Upper lobe of left lung (tissue), 6 donors: ENCODE measurements at regions not wholly inside any gene's neighbourhood (a gene's known extent, or its start where the extent isn't known, plus 50 kb on each side); places are given as distances from the start of the nearest gene placed in this dataset.

Source experiments
- ATAC-seq, 2 donors: fragments of 200-7000 bp; cut with Tn5 transposase; one replicate each; pipeline ENCODE4 v1.9.1; 2022; ENCODE audit warnings: mild to moderate bottlenecking in 2 of 2, moderate library complexity in 2 of 2; ENCODE audit not compliant: low FRiP score in 2 of 2
- DNase-seq, 2 donors: peaks; one replicate each; pipeline ENCODE4 v3.0.0-alpha.2; 2019 to 2020
- H3K27ac ChIP-seq, 4 donors: fragments of 200-600 bp; sonication (generic); one replicate each; pipeline ENCODE4 v1.5.1; 2016 to 2019
- H3K27me3 ChIP-seq, 4 donors: fragments of 200-600 bp; sonication (generic); one replicate each; pipeline ENCODE4 v1.5.1; 2017 to 2019
- H3K36me3 ChIP-seq, 4 donors: fragments of 200-600 bp; sonication (generic); one replicate each; pipeline ENCODE4 v1.5.1; 2016 to 2019
- H3K4me1 ChIP-seq, 4 donors: fragments of 200-600 bp; sonication (generic); one replicate each; pipeline ENCODE4 v1.5.1; 2018 to 2019
- H3K4me3 ChIP-seq, 4 donors: fragments of 200-600 bp; sonication (generic); one replicate each; pipeline ENCODE4 v1.5.1; 2017 to 2019; ENCODE audit warnings: mild to moderate bottlenecking in 2 of 4, moderate library complexity in 1 of 4
- H3K9me3 ChIP-seq, 4 donors: fragments of 200-600 bp; sonication (generic); one replicate each; pipeline ENCODE4 v1.5.1; 2018 to 2019
- EP300 ChIP-seq, 4 donors: sonication (generic); formaldehyde crosslinking; IDR thresholded peaks; one replicate each; pipeline ENCODE4 v1.5.1; 2017; ENCODE audit warnings: antibody characterized with exemption in 4 of 4, control low read depth in 2 of 4
- POLR2A ChIP-seq, 4 donors: fragments of 450-650 bp; IDR thresholded peaks; one replicate each; pipeline ENCODE4 v1.5.1; 2016 to 2017; ENCODE audit warnings: antibody characterized with exemption in 4 of 4, mild to moderate bottlenecking in 2 of 4
- POLR2AphosphoS5 ChIP-seq, 2 donors: sonication (generic); formaldehyde crosslinking; IDR thresholded peaks; one replicate each; pipeline ENCODE4 v1.5.1; 2017; ENCODE audit warnings: antibody characterized with exemption in 2 of 2
- WGBS, 2 donors: methylation state at CpG; one replicate each; pipeline ENCODE4 v1.1.5; 2017 to 2018; 5-methylcytosine and 5-hydroxymethylcytosine counted together
- TF ChIP-seq, protein P1 (sequence below), 6 experiments: fragments of 450-650 bp in 4 of 6; fragments of 200-600 bp in 2 of 6; sonication (generic) in 2 of 6; IDR thresholded peaks; one replicate each; pipeline ENCODE4 v1.5.1; 2016 to 2019; ENCODE audit warnings: antibody characterized with exemption in 6 of 6
- donor health status: DM: no; HTN: no; CAD: no; lungs with moderate emphysema.
- donor health status: DM: no; HTN: yes; CAD: no; lungs with severe emphysema.

DNA sequence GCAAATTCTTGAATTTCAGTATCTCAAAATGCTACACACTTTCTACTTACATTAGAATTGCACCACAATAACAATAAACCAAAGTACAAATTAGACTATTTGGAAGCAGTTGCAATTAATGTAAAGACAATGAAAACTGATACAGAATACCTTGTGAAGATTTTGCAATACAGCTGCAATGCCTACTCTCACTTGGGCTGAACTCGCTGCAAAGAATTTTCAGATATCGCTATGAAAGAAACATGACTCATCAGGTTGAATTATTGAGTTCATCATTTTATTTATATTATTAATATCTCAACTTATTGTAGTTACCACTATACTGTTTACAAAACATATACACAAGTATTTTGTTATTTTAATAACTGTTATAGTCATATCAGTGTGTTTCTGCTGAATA is 108.0 kb upstream of the TMTC2 start:
- ATAC-seq (no peak), DNase-seq (no peak)
- no peaks in the 10 kb centered on the region for H3K4me1 ChIP-seq
- H3K36me3 ChIP-seq = no peaks in the 10 kb centered on the region
- no peak overlapping the region for H3K27ac ChIP-seq
- no peak overlapping the region for H3K4me3 ChIP-seq
- 93 to 94% methylated on average over 2 of the region's 2 CpGs for WGBS, 2 donors
- TF ChIP-seq POLR2A (IDR thresholded peaks at IDR 0.05) (no peak), EP300 (IDR thresholded peaks at IDR 0.05) (no peak), POLR2AphosphoS5 (IDR thresholded peaks at IDR 0.05) (no peak)
- H3K27me3 ChIP-seq = no peaks in the 10 kb centered on the region
- no peaks in the 10 kb centered on the region for H3K9me3 ChIP-seq

DNA sequence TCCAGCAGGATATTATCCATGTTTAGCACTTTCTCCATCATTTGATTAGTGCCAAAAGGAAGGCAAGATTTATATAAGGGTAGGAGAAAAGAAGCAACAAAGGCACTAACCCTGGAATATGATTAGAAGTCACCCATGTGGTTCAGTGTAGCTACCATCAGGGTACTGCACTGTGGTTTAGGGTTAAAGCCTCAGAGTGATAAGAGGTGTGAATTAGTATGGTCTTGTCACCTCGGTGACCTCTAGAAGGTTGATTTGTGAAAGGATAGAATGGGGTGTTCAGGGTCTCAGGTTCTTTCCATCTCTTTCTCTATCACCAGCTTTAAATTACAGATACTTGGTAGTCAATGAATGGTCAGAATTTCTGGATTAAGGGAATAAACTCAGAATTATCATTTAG is 103.0 kb upstream of the TMTC2 start:
- H3K9me3 ChIP-seq = peaks cover 0 to 10% (median 2%) of the 10 kb centered on the region in 4 donors
- no peaks in the 10 kb centered on the region for H3K36me3 ChIP-seq
- no peak for TF ChIP-seq POLR2A (IDR thresholded peaks at IDR 0.05)
- no peak for TF ChIP-seq EP300 (IDR thresholded peaks at IDR 0.05)
- no peak for TF ChIP-seq POLR2AphosphoS5 (IDR thresholded peaks at IDR 0.05)
- TF ChIP-seq, protein P1, sequence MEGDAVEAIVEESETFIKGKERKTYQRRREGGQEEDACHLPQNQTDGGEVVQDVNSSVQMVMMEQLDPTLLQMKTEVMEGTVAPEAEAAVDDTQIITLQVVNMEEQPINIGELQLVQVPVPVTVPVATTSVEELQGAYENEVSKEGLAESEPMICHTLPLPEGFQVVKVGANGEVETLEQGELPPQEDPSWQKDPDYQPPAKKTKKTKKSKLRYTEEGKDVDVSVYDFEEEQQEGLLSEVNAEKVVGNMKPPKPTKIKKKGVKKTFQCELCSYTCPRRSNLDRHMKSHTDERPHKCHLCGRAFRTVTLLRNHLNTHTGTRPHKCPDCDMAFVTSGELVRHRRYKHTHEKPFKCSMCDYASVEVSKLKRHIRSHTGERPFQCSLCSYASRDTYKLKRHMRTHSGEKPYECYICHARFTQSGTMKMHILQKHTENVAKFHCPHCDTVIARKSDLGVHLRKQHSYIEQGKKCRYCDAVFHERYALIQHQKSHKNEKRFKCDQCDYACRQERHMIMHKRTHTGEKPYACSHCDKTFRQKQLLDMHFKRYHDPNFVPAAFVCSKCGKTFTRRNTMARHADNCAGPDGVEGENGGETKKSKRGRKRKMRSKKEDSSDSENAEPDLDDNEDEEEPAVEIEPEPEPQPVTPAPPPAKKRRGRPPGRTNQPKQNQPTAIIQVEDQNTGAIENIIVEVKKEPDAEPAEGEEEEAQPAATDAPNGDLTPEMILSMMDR (IDR thresholded peaks at IDR 0.05) = no peak
- no peaks in the 10 kb centered on the region for H3K4me1 ChIP-seq
- H3K27ac ChIP-seq = no peak overlapping the region
- no peak for DNase-seq
- no peak for ATAC-seq
- 46 to 61% methylated on average over 1 of the region's 1 CpG for WGBS, 2 donors
- H3K4me3 ChIP-seq = no peak overlapping the region
- H3K27me3 ChIP-seq = no peaks in the 10 kb centered on the region

DNA sequence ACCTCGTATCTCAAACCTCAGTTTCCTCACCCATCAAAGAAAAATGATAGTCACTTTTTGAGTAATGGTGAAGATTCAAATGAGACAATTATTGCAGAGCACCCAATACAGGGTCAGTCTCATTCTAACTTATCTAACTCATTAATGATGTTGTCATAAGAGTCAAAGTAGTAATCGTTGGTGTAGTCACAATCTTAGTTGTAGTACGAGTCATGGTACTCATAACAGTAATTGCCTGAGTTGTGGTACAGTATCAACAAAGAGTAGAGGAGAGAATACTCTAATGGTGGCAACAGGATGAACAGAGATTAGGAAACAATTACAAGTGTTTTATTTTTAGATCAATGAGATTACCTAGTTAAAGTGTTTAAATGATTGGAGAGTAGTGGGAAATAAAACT is 93.6 kb upstream of the TMTC2 start:
- WGBS, 2 donors = 62 to 68% methylated on average over 3 of the region's 3 CpGs
- Histone ChIP-seq H3K4me1 (no peaks in the 10 kb centered on the region), H3K9me3 (peaks cover 0 to 5% (median 0%) of the 10 kb centered on the region in 4 donors), H3K36me3 (no peaks in the 10 kb centered on the region), H3K27me3 (no peaks in the 10 kb centered on the region), H3K4me3 (no peak overlapping the region), H3K27ac (no peak overlapping the region)
- TF ChIP-seq POLR2AphosphoS5 (IDR thresholded peaks at IDR 0.05) = no peak
- TF ChIP-seq EP300 (IDR thresholded peaks at IDR 0.05) = no peak
- TF ChIP-seq POLR2A (IDR thresholded peaks at IDR 0.05) = no peak
- TF ChIP-seq, protein P1 (IDR thresholded peaks at IDR 0.05) = no peak
- DNase-seq (no peak), ATAC-seq (no peak)

DNA sequence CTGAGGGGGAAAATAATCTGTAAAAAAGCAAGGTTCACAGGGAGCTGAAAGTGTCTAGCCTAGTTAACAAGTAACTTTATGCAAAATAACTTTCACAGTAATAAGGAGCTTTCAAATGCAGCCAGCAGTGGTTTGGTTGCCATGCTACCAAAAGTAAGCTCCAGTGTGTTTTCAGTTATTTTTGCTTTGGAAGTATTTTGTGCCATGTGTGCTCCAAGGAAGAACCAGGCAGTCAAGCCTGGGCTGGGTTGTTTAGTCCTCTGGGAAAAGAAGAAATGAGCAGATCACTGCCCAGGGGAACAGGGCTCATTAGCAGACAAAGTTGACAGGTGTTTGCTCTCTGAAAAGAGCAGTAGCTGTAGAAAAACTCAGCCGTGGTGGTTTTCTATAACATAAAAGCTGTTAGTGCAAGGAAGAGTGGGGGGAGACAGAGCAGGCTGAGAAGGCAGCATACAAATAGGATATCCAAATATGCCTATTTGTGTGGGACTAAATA is 92.8 kb upstream of the TMTC2 start:
- no peak overlapping the region for H3K4me3 ChIP-seq
- WGBS, 2 donors = 17 to 31% methylated on average over 1 of the region's 1 CpG
- H3K4me1 ChIP-seq = no peaks in the 10 kb centered on the region
- no peaks in the 10 kb centered on the region for H3K27me3 ChIP-seq
- no peak for TF ChIP-seq POLR2AphosphoS5 (IDR thresholded peaks at IDR 0.05)
- TF ChIP-seq, protein P1 (IDR thresholded peaks at IDR 0.05) = no peak
- no peak for TF ChIP-seq POLR2A (IDR thresholded peaks at IDR 0.05)
- TF ChIP-seq EP300 (IDR thresholded peaks at IDR 0.05) = no peak
- H3K9me3 ChIP-seq = no peaks in the 10 kb centered on the region
- H3K36me3 ChIP-seq = no peaks in the 10 kb centered on the region
- ATAC-seq = no peak
- DNase-seq = no peak
- H3K27ac ChIP-seq = no peak overlapping the region

DNA sequence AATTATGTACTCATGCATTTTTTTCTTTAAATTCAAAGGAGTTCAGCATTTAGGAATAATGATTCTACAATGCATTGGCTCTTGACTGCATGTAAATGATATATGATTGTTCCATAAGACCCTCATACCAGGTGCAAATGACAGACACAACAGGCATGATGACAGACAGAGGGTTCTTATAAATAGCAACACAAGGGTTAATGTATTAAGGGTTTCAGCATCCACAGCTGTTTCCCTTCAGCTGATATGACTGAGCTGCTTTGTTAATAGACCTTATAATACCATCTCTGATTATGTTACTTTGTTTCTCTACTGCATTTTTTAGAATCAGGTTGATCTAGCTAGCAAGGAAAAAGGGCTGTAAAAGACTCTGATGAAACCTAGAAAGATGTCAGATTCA is 90.8 kb upstream of the TMTC2 start:
- Histone ChIP-seq H3K36me3 (no peaks in the 10 kb centered on the region), H3K27ac (no peak overlapping the region), H3K9me3 (no peaks in the 10 kb centered on the region), H3K27me3 (no peaks in the 10 kb centered on the region), H3K4me3 (no peak overlapping the region), H3K4me1 (no peaks in the 10 kb centered on the region)
- ATAC-seq = no peak
- no peak for TF ChIP-seq POLR2A (IDR thresholded peaks at IDR 0.05)
- TF ChIP-seq, protein P1 (IDR thresholded peaks at IDR 0.05) = no peak
- TF ChIP-seq EP300 (IDR thresholded peaks at IDR 0.05) = no peak
- no peak for TF ChIP-seq POLR2AphosphoS5 (IDR thresholded peaks at IDR 0.05)
- no peak for DNase-seq
